ENCODE measurements at regions not wholly inside any gene's neighbourhood (a gene's known extent, or its start where the extent isn't known, plus 50 kb on each side); places are given as distances from the start of the nearest gene placed in this dataset.

DNA sequence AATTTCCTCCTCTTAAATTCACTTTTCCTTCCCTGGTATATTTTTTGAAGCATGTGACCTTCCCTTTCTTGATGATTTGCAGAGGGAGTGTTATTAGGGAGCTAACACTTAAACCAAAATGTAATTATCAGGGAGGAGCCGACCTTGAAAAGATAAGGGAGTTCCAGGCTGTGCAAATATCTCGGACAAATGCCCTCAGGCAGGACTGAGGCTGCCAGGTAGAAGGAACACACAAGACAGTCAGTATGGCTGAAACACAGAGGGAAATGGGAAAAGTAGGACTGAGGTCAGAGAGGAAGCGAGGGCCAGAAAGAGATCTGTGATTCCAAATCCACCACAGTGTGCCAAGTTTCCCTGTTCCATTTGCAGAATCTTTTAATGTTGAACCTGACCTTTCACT, 221.0 kb downstream of the CNTN3 start:
- Histone ChIP-seq H2AFZ (ENCODE audit: control insufficient read depth, low read depth, low read length) (no peak overlapping the region), H3K9me3 (replicated peaks; ENCODE audit: control insufficient read depth, insufficient read depth, low read length) (no peaks in the 10 kb centered on the region), H3K36me3 (ENCODE audit: control insufficient read depth in 2 of 2, insufficient read depth in 2 of 2, low read length in 1 of 2) (no peaks in the 10 kb centered on the region), H3K27me3 (replicated peaks in 1 of 2; ENCODE audit: control insufficient read depth in 2 of 2, insufficient read depth in 2 of 2, low read length in 1 of 2) (no peaks in the 10 kb centered on the region), H3K4me2 (ENCODE audit: control insufficient read depth, insufficient read depth) (no peak overlapping the region), H4K20me1 (ENCODE audit: control insufficient read depth, insufficient read depth) (no peaks in the 10 kb centered on the region), H3K9ac (ENCODE audit: control insufficient read depth, insufficient read depth, low read length) (no peak overlapping the region), H3K4me3 (no peak overlapping the region), H3K79me2 (ENCODE audit: control insufficient read depth, insufficient read depth, low read length) (no peaks in the 10 kb centered on the region), H3K27ac (ENCODE audit: control insufficient read depth, insufficient read depth) (no peak overlapping the region), H3K4me1 (ENCODE audit: control insufficient read depth, insufficient read depth, low read length) (no peaks in the 10 kb centered on the region)
- no peak for DNase-seq (ENCODE audit: low read depth, low spot score)
- TF ChIP-seq SMC3 (IDR thresholded peaks at IDR 0.05; ENCODE audit: borderline replicate concordance, low read length) (no peak), FOS (IDR thresholded peaks at IDR 0.05; ENCODE audit: borderline replicate concordance, extremely low read depth, insufficient read length) (no peak), HDAC6 (IDR thresholded peaks at IDR 0.05; ENCODE audit: unreplicated experiment) (no peak), ASH2L (IDR thresholded peaks at IDR 0.05; ENCODE audit: borderline replicate concordance, low read depth) (no peak), POLR2AphosphoS2 (IDR thresholded peaks at IDR 0.05; ENCODE audit: low read depth, low read length) (no peak), POLR2A (IDR thresholded peaks at IDR 0.05; ENCODE audit: low read depth, low read length) (no peak), MYB (IDR thresholded peaks at IDR 0.05; ENCODE audit: borderline replicate concordance, low read depth, low read length) (no peak), MEF2A (IDR thresholded peaks at IDR 0.05; ENCODE audit: insufficient read depth, low read depth, low read length) (no peak), RCOR1 (conservative IDR thresholded peaks at IDR 0.05; ENCODE audit: low read depth, low read length) (no peak), SMAD1 (IDR thresholded peaks at IDR 0.05; ENCODE audit: low read depth, partially characterized antibody) (no peak), HDAC2 (IDR thresholded peaks at IDR 0.05) (no peak), TCF7 (IDR thresholded peaks at IDR 0.05; ENCODE audit: borderline replicate concordance) (no peak), POLR2AphosphoS5 (IDR thresholded peaks at IDR 0.05; ENCODE audit: low read length) (no peak)
- TF ChIP-seq, protein P1, sequence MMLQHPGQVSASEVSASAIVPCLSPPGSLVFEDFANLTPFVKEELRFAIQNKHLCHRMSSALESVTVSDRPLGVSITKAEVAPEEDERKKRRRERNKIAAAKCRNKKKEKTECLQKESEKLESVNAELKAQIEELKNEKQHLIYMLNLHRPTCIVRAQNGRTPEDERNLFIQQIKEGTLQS (IDR thresholded peaks at IDR 0.05; ENCODE audit: borderline replicate concordance, extremely low read depth, low read depth, low read length), result no peak
- TF ChIP-seq, protein P2, sequence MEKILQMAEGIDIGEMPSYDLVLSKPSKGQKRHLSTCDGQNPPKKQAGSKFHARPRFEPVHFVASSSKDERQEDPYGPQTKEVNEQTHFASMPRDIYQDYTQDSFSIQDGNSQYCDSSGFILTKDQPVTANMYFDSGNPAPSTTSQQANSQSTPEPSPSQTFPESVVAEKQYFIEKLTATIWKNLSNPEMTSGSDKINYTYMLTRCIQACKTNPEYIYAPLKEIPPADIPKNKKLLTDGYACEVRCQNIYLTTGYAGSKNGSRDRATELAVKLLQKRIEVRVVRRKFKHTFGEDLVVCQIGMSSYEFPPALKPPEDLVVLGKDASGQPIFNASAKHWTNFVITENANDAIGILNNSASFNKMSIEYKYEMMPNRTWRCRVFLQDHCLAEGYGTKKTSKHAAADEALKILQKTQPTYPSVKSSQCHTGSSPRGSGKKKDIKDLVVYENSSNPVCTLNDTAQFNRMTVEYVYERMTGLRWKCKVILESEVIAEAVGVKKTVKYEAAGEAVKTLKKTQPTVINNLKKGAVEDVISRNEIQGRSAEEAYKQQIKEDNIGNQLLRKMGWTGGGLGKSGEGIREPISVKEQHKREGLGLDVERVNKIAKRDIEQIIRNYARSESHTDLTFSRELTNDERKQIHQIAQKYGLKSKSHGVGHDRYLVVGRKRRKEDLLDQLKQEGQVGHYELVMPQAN (conservative IDR thresholded peaks at IDR 0.05), result no peak
- TF ChIP-seq, protein P3, sequence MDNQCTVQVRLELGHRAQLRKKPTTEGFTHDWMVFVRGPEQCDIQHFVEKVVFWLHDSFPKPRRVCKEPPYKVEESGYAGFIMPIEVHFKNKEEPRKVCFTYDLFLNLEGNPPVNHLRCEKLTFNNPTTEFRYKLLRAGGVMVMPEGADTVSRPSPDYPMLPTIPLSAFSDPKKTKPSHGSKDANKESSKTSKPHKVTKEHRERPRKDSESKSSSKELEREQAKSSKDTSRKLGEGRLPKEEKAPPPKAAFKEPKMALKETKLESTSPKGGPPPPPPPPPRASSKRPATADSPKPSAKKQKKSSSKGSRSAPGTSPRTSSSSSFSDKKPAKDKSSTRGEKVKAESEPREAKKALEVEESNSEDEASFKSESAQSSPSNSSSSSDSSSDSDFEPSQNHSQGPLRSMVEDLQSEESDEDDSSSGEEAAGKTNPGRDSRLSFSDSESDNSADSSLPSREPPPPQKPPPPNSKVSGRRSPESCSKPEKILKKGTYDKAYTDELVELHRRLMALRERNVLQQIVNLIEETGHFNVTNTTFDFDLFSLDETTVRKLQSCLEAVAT (IDR thresholded peaks at IDR 0.05), result no peak
- no TSS peak for BruUV-seq (replicated peaks)
- in situ Hi-C loops (cut with MboI), result no loop called here
- RAD21 ChIA-PET (ENCODE audit: unreplicated experiment), result no interaction called here
- CTCF ChIA-PET, result no interaction called here
- WGBS (ENCODE audit: insufficient coverage, insufficient replicate concordance, low lambda C conversion rate, missing lambda C conversion rate), result 0% methylated on average over 3 of the region's 3 CpGs
- no peak for ATAC-seq
- FAIRE-seq, result no peak
- SMC1A ChIA-PET (ENCODE audit: uncharacterized antibody, unreplicated experiment), result no interaction called here
- intact Hi-C loops (cut with micrococcal nuclease; ENCODE audit: unreplicated experiment), result no loop called here
- POLR2A ChIA-PET, result no interaction called here

Measured in GM12878 (cell line).